Prostate gland (tissue), 2 donors: ENCODE measurements at regions not wholly inside any gene's neighbourhood (a gene's known extent, or its start where the extent isn't known, plus 50 kb on each side); places are given as distances from the start of the nearest gene placed in this dataset.

Source experiments
- CTCF ChIP-seq, 4 experiments: fragments of 200-600 bp in 2 of 4; fragments of 450-650 bp in 2 of 4; sonication (generic) in 2 of 4; IDR thresholded peaks; 1 replicate in 3 of 4; 2 replicates in 1 of 4; pipeline ENCODE4 v1.5.1; 2016 to 2019; ENCODE audit warnings: antibody characterized with exemption in 4 of 4, mild to moderate bottlenecking in 2 of 4, moderate library complexity in 2 of 4
- POLR2A ChIP-seq: fragments of 450-650 bp; IDR thresholded peaks from one replicate; pipeline ENCODE4 v1.6.1; 2016; ENCODE audit warnings: antibody characterized with exemption, mild to moderate bottlenecking
- POLR2AphosphoS5 ChIP-seq: sonication (generic); formaldehyde crosslinking; IDR thresholded peaks from one replicate; pipeline ENCODE4 v1.6.1; 2017; ENCODE audit warnings: antibody characterized with exemption

- TF ChIP-seq CTCF (IDR thresholded peaks at IDR 0.05) (no peak), POLR2AphosphoS5 (no peak), POLR2A (no peak)
Measured at GRCh38 chr17:36879624-36880131, 57.6 kb upstream of the LHX1 start.
